ENCODE measurements at regions not wholly inside any gene's neighbourhood (a gene's known extent, or its start where the extent isn't known, plus 50 kb on each side); places are given as distances from the start of the nearest gene placed in this dataset.

DNA sequence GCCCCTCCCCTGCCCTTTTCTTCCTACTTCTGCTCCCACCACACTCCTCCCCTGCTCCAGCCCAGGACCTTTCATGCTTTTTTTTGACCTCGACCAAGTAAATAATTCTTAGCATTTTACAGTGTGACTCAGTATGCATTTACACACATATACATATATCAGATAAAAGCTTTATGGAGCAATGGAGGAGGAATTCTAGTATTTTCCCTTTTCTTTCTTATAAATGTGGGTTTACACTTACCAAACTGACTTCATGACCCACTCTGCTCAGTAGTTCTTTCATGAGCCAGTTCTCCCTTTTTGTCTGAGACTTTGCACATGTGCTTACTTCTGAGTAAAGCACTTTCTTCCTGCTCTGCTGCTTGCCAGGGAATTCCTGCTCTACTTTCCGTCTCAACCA, 111.8 kb upstream of the H2AZ1 start:
- no peak for TF ChIP-seq TAF1 (IDR thresholded peaks at IDR 0.05; ENCODE audit: borderline replicate concordance, insufficient read depth, low read length)
- TF ChIP-seq POLR2AphosphoS5 (IDR thresholded peaks at IDR 0.05; ENCODE audit: low read depth, low read length) = no peak
- TF ChIP-seq SIN3A (IDR thresholded peaks at IDR 0.05; ENCODE audit: borderline replicate concordance, insufficient read depth, low read length) = no peak
- TF ChIP-seq, protein P1, sequence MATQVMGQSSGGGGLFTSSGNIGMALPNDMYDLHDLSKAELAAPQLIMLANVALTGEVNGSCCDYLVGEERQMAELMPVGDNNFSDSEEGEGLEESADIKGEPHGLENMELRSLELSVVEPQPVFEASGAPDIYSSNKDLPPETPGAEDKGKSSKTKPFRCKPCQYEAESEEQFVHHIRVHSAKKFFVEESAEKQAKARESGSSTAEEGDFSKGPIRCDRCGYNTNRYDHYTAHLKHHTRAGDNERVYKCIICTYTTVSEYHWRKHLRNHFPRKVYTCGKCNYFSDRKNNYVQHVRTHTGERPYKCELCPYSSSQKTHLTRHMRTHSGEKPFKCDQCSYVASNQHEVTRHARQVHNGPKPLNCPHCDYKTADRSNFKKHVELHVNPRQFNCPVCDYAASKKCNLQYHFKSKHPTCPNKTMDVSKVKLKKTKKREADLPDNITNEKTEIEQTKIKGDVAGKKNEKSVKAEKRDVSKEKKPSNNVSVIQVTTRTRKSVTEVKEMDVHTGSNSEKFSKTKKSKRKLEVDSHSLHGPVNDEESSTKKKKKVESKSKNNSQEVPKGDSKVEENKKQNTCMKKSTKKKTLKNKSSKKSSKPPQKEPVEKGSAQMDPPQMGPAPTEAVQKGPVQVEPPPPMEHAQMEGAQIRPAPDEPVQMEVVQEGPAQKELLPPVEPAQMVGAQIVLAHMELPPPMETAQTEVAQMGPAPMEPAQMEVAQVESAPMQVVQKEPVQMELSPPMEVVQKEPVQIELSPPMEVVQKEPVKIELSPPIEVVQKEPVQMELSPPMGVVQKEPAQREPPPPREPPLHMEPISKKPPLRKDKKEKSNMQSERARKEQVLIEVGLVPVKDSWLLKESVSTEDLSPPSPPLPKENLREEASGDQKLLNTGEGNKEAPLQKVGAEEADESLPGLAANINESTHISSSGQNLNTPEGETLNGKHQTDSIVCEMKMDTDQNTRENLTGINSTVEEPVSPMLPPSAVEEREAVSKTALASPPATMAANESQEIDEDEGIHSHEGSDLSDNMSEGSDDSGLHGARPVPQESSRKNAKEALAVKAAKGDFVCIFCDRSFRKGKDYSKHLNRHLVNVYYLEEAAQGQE (IDR thresholded peaks at IDR 0.05; ENCODE audit: insufficient read depth in 1 of 2, low read depth in 2 of 2, low read length in 2 of 2) = no peak

Data from PFSK-1 (cell line).